ENCODE measurements at regions not wholly inside any gene's neighbourhood (a gene's known extent, or its start where the extent isn't known, plus 50 kb on each side); places are given as distances from the start of the nearest gene placed in this dataset.

GRCh38 chr6:140586426-140587061, 1212.1 kb upstream of the CITED2 start:
- Histone ChIP-seq H3K79me2 (no peaks in the 10 kb centered on the region), H3K4me3 (no peak overlapping the region), H2AFZ (no peak overlapping the region), H3K4me1 (ENCODE audit: insufficient read depth) (no peaks in the 10 kb centered on the region), H3K27me3 (no peaks in the 10 kb centered on the region), H3K9me2 (replicated peaks; ENCODE audit: insufficient read depth) (no peaks in the 10 kb centered on the region), H3K9me3 (ENCODE audit: low read depth) (no peaks in the 10 kb centered on the region), H3K36me3 (replicated peaks; ENCODE audit: insufficient read depth, low read depth) (no peaks in the 10 kb centered on the region), H4K20me1 (ENCODE audit: insufficient read depth, poor library complexity, severe bottlenecking) (no peaks in the 10 kb centered on the region), H3K4me2 (no peak overlapping the region), H3K27ac (no peak overlapping the region)
- TF ChIP-seq EZH2 (IDR thresholded peaks at IDR 0.05; ENCODE audit: borderline replicate concordance) (no peak), CTCF (IDR thresholded peaks at IDR 0.05; ENCODE audit: poor library complexity) (no peak), EZH2phosphoT487 (IDR thresholded peaks at IDR 0.05; ENCODE audit: low read depth, severe bottlenecking, unreplicated experiment) (no peak)
- no peak for DNase-seq (ENCODE audit: low spot score)
- WGBS (ENCODE audit: low lambda C conversion rate, missing lambda C conversion rate), result 91% methylated on average over 3 of the region's 3 CpGs

GRCh38 chr6:140581601-140582000, 1207.2 kb upstream of the CITED2 start:
- Histone ChIP-seq H3K9me2 (replicated peaks; ENCODE audit: insufficient read depth) (no peaks in the 10 kb centered on the region), H3K9me3 (ENCODE audit: low read depth) (no peaks in the 10 kb centered on the region), H3K4me1 (ENCODE audit: insufficient read depth) (no peaks in the 10 kb centered on the region), H3K4me3 (no peak overlapping the region), H3K36me3 (replicated peaks; ENCODE audit: insufficient read depth, low read depth) (no peaks in the 10 kb centered on the region), H3K27ac (no peak overlapping the region), H2AFZ (no peak overlapping the region), H3K4me2 (no peak overlapping the region), H3K79me2 (no peaks in the 10 kb centered on the region), H3K27me3 (no peaks in the 10 kb centered on the region), H4K20me1 (ENCODE audit: insufficient read depth, poor library complexity, severe bottlenecking) (no peaks in the 10 kb centered on the region)
- no peak for DNase-seq (ENCODE audit: low spot score)
- no peak for TF ChIP-seq EZH2 (IDR thresholded peaks at IDR 0.05; ENCODE audit: borderline replicate concordance)
- no peak for TF ChIP-seq EZH2phosphoT487 (IDR thresholded peaks at IDR 0.05; ENCODE audit: low read depth, severe bottlenecking, unreplicated experiment)
- TF ChIP-seq CTCF (IDR thresholded peaks at IDR 0.05; ENCODE audit: poor library complexity), result no peak
- 81% methylated on average over 1 of the region's 1 CpG for WGBS (ENCODE audit: low lambda C conversion rate, missing lambda C conversion rate)

GRCh38 chr6:140579918-140580317, 1205.5 kb upstream of the CITED2 start:
- Histone ChIP-seq H2AFZ (no peak overlapping the region), H3K4me3 (no peak overlapping the region), H3K79me2 (no peaks in the 10 kb centered on the region), H3K27me3 (no peaks in the 10 kb centered on the region), H3K4me1 (ENCODE audit: insufficient read depth) (no peaks in the 10 kb centered on the region), H3K9me3 (ENCODE audit: low read depth) (no peaks in the 10 kb centered on the region), H3K9me2 (replicated peaks; ENCODE audit: insufficient read depth) (no peaks in the 10 kb centered on the region), H3K36me3 (replicated peaks; ENCODE audit: insufficient read depth, low read depth) (no peaks in the 10 kb centered on the region), H3K4me2 (no peak overlapping the region), H4K20me1 (ENCODE audit: insufficient read depth, poor library complexity, severe bottlenecking) (no peaks in the 10 kb centered on the region), H3K27ac (no peak overlapping the region)
- WGBS (ENCODE audit: low lambda C conversion rate, missing lambda C conversion rate), result 90% methylated on average over 1 of the region's 1 CpG
- no peak for TF ChIP-seq CTCF (IDR thresholded peaks at IDR 0.05; ENCODE audit: poor library complexity)
- no peak for TF ChIP-seq EZH2 (IDR thresholded peaks at IDR 0.05; ENCODE audit: borderline replicate concordance)
- no peak for TF ChIP-seq EZH2phosphoT487 (IDR thresholded peaks at IDR 0.05; ENCODE audit: low read depth, severe bottlenecking, unreplicated experiment)
- DNase-seq (ENCODE audit: low spot score), result no peak

Measured in hepatocyte (in vitro differentiated cells).